KG1 (cell line): ENCODE measurements at regions not wholly inside any gene's neighbourhood (a gene's known extent, or its start where the extent isn't known, plus 50 kb on each side); places are given as distances from the start of the nearest gene placed in this dataset.
"Not testable (repeated sequence)": the region's sequence is repeated elsewhere in the genome, so short reads cannot be mapped to it uniquely, and the experiment has no call there.

Experiments used
- DNase-seq: peaks from one replicate; lab custom pipeline; 2025; lab: John Stamatoyannopoulos, UW

DNA sequence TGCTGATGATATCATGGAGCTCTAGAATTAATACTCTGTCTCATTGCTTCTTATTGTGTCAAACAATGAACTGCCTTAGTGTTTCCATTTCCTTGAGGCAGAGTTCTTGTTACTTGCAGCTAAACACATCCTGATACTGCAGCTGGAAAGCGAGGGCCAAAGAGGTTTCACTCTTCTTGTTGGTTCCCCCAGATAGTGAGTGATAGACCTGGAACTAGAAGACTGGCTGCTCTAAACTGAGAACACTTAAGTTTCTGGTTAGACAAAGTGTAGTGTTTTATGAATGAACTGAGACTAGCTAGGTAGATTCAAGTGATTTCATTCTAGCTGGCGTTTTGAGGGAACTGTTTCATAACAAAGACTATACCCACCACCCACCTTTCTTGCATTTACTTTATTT lies 321.7 kb downstream of the TXNL1 start:
- no peak for DNase-seq

DNA sequence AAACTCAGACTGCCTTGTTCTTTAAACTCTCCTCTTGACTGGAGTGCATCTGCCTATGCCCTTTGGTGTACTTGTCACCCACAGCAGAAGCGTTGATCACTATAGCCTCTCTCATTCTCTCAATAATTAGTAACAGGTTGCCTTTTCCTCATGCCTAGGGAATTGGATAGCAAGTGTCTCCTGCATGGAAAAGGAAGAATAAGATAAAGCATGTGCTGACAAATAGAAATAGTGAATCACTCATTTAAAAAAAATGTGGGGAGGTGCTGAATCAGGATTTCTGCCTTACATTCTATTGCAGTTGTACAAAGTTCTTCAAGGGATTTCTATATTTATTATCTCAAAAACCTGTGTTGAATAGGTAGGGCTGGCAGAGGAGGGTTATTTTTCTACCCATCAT lies 323.0 kb downstream of the TXNL1 start:
- no peak for DNase-seq

DNA sequence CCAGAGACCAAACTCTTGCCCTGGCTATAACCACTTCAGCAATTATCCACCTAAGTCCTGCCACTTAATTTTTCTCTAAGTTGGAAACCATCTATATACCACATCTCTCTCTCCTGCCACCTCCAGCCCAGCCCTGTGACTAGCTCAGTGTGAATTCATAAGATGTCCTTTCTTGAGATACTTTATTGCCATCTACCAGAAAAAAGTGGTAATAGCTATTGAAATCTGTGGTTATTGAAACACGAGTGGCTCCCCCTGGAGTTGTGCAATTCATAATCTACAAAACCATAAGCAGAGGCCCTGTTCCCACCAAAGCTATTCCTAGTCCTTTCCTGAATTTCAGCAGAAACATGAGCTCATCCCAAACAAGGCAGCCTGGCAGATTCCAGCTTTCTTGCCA lies 324.0 kb downstream of the TXNL1 start:
- no peak for DNase-seq

DNA sequence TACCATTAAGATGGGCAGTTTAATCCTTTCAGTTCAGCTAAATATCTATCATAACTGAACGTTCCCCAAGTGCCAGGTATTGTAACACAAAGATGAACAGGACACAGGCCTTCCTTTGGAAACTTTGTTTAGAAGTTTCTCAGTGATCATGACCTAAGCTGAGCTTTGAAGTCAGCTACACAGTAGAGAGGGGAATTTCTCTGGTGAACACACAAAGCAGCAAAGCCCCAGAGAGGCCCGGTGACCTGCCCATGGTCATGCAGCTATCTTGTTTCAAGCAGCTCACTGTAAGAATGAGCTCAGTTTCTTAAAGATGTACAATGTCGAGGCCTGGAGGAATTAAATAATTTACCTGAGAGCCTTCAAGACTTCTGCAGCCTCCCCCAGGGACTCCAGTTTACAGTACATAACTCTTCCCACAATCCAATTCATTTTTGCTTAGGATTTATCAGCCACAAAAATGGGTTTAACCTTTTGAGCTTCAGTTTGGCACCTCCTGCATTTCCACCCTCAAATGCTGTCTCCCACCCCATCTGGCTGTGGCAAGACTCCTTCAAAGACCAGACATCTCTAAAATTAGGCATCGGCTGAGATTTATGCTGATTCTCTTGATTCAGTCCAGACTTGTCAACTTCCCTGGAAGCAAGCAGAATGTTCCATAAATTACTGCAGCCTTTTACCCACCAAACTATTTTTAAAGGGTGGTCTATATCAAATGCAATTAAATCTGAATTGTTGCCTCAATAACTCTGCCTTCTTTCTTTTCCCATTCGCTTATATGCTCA lies 325.6 kb downstream of the TXNL1 start:
- no peak for DNase-seq

DNA sequence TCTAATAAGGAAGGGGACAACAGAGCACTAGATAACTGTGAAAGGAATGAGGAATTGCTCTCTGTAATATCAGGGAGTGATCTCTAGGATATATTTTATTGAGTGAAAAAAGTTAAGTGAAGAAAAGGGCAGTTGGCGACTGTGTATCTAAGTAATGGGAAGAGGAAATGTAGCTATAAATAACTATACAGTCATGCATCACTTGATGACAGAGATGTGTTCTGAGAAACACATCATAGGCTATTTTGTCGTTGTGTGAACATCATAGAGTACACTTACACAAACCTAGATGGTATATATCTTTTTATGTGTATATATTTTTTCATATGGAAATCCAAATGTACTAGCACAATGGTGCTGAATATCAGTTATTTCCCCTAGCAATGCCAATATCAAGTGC lies 329.3 kb downstream of the TXNL1 start:
- DNase-seq: no peak

DNA sequence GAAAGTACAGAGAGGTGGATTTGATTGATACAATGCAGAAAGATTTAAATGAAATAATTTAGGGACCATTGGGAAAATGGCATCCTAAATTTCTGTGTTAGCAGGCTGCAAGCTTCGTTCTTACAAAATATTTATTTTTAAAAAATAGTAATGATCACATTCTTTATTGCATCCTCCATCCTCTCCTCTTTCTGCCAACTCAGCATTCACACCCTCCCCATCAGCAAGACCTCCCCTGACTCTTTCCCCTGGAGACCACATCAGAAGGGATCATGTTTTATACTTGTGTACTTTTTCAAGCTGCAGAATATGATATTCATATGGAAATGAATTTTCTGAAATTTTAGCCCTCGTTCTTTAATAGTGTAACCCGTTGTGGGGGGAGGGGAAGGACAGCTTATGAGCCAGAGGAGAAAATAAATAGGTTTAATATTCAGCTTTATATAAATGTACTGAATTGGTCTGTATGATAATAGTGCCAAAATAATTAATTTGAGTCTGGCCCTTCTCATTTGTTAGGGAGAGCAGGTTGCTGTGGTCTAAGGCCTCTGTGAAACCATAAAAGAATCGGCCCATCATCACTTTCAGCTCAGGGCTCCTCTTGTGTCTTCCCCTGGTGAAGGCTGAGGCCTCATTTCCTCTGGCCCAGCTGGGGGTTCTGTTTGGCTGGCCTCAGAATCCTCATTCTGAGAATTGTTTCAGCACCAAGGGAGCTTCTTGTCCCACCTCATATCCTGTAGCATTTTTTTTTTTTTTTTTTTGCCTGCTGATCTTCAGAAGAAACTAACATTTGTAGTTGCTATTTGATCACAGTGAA lies 330.8 kb downstream of the TXNL1 start:
- DNase-seq: no peak

DNA sequence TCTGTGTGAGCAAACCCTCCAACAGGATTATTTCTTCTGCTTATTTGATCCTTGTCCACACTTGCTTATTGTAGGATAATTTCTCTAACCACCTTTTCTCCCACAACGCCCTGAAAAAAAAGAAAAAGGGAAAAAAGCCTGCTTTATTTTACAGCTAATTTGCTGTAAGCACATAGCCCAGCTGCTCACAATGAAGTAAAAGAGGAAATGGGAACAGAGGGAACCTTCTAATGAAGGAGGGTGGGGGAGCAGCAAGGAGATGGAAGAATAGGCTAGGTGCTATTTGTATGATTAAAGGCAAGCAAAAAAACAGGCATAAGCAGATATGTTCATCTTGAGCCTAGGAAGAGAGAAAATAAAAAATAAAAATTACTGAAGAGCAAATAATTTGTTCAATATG lies 331.6 kb downstream of the TXNL1 start:
- DNase-seq: no peak

DNA sequence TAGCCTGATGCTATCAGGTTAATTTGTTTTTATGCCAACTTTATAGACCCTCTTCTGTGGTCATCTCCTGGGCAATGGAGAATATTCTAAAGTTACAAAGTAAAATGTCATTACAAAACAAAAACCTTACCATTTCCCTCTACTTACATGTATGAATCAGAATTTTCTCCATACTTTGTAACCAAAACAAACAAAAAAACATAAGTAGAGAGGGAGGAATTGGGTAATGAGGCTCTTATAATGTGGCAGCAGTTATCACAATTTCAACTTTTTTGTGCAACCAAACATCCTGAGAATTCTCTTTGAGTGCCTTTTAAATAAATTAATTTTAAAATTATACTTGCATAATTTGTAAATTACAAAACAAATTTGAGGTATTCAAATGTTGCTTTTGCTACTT lies 332.8 kb downstream of the TXNL1 start:
- no peak for DNase-seq

DNA sequence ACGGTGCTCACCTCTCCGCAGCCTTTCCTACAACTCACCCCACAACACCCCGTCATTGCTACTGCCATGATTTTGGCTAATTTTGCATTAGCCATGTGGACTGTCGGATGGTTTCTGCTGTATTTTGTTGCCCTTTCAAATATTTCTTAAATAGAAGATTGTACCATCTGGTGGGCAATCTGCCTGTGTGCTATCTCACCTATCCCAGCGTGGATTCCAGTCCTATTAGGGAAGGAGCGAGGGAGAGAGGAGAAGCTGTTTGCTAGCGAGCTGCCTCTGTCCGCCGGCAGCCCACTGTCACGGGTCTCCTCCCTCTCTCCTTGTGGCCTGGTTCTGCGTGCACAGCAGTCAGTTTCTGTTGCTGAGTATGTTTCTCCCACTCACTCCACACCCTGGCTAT lies 336.2 kb downstream of the TXNL1 start:
- DNase-seq: no peak

DNA sequence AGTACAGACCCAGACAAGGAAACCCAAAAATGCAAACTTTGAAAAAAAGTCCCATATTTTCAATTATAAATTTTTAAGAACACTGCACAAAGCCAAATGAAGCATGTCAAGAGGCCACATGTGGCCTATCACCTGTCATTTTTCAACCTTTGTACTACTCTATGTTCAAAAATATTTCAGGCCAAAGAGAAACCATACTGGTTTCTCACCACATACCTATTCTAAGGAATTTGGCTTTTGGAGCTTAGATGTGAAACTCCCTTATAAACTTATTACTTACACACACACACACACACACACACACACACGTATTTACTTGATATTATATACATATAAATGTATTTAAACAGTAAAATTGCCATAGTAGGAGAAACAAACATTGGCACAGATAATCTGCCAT lies 338.7 kb downstream of the TXNL1 start:
- no peak for DNase-seq

DNA sequence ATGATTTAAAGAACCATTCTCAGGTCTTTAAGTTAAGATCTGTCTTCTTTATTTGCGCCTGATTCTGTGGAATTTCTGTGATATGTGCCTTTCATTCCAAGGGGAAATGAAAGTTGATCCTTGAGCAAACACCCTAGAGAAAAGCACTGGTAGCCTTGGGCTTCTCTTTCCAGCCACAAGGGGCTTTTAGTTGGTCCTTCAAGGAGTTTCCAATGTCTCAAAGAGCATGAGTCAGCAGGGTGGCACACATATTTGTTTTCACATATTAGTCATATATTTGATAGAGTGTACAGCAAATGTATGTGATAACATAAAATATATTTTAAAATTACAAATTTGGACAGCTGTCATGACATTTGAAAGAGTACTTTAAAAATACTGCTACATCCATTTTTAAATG lies 339.5 kb downstream of the TXNL1 start:
- DNase-seq: no peak

DNA sequence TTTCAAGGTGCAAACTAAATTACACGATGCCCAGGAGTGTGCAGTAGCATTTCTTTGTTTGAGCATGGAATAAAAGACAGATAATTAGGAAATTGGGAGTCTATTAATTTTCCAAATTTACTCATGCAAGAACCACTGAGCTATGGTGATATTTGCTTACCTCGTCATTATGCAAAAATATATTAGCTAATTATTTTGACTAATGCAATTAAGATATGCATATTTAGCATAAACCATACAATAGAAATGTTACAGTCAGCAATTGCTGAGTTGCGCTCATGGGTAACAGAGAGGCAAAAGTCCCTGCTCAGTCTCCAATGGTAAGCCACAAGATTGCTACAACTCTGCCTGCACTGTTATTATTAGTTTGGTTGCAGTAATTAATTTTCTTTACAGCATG lies 342.0 kb downstream of the TXNL1 start:
- DNase-seq: no peak

DNA sequence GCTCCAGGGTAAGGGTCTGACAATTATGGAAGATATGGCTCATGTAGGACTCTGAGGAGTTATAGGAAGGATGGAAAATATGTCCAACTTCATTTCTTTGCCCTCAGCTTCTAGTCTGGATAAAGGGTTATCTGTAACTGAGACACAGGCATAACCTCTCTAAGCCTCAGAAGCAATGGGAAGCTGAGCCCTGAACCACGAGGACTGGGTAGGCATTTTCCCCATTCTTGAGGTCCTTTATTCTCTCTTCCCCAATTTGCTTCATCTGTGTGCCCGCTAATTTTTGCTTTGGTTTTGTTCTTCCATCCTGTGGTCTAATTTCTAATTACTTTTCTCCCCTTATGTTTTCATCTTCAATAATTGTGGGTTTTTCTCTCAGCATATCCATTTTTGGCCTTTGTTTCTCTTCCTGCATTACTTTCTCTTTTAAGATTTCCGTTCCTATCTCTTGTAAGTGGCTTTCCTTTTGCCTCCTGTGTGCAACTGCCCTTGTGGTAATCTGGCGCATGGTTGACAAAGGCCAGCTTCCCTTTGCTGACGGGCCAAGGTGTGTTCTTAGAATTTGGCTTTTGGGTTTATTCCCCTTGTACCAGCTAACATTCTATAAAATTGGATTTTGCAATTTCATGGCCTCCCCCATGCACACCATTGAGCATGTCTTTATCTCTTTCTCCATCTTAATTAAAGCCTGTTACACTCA lies 343.8 kb downstream of the TXNL1 start:
- no peak for DNase-seq

DNA sequence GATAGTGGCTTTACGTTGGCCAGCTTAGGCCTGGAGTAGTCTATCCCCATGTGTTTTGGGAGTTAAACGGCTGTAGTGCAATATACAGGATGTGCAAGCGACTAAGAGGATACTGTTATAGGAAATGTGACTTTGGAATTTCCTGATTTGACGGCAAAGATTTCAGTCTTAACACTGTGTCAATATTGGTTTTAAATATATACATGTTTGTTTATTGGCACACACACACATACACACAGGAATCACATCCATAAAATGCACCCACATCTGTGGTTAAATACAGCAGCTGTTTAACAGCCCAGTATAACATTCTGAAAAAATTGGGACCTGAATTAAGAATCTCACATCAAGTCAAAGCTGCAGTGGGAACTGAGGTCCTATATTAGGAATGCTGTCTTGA lies 347.1 kb downstream of the TXNL1 start:
- DNase-seq: no peak

DNA sequence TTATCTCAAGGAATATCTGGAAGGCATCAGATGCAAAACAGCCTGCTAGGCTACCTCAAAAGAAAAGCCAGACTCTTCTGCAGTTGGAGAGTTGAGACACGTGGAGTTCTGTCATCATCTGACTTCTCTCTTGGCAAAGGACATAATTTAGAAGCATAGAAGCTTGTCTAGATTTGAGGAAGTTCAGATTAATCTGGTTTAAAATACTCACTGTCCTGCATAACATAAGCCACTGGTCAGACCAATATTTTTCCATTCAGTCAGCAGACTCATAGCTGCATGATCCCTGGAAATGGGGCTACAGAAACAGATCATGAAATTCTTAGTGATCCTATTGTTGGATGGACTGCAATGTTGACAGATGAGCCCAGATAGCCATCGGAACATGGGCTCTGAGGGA lies 349.0 kb downstream of the TXNL1 start:
- peak; percentile 11 for DNase-seq

DNA sequence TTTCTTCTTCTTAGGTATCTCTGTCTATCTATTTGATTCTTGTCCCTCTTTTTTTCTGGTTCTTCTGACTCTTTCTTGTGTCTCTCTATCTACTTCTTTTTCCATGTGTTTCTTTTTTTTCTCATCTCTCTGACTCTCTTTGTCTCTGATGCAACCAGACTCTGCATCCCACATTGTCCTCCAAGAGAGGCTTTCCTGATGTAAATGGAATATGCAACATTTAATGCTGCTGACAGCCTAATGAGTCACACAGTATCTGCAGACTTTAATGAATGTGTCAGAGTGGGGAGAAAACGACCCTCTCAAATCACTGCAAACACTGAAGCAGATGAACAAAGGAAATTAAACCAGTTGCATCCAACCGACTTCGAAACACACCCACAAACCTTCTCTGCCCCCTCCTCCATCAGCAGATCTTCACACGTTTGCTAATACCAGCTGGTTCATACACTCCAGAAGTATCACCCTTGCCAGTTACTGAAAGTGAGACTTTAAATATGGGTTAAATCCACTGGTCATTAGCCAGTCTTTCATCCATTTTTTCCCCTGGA lies 351.5 kb downstream of the TXNL1 start:
- no peak for DNase-seq

DNA sequence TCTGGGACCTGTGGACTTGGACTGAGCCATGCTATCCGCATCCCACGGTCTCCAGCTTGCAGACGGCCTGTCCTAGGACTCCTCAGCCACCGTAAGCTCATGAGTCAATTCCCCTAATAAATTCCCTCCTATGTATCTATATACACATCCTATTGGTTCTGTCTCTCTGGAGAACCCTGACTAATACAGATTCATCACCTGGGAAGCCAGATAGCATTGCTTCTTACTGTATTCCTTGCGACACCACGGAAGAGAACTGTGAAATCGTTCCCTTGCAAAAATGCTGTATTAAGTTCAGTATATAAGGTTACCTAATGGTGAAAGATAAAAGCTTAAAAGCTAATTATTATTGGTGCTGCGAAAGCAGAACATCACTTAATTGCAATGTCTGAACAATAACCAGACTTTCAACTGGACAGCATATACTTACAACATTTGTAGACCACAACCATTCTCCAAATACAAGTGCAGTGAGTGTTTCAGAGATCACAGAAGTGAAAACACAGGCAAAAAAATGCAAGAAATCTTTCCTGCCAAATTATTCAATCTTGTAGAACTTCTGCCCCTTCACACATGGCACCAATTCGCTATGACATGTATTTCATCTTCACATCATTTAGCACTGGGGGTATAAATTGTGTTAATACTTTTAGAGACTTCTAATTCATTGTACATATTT lies 352.9 kb downstream of the TXNL1 start:
- DNase-seq: no peak

DNA sequence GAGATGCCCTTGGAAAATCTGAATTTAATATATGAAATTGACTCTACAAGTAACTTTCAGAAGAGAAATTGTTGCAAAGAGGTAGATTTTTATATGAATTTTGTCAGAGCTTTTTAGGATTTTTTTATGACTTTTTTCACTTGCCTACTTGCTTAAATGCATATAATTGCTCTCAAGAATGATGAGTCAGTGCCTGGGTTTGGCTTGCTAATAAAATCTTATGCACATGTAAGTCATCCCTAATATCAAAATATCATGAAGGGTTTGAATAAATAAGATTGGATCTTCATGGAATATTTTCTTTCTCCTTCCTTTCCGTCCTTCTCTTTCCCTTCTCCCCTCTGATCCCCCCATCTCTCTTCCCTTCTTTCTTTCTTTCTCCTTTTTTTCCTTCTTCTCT lies 354.1 kb downstream of the TXNL1 start:
- DNase-seq: no peak

DNA sequence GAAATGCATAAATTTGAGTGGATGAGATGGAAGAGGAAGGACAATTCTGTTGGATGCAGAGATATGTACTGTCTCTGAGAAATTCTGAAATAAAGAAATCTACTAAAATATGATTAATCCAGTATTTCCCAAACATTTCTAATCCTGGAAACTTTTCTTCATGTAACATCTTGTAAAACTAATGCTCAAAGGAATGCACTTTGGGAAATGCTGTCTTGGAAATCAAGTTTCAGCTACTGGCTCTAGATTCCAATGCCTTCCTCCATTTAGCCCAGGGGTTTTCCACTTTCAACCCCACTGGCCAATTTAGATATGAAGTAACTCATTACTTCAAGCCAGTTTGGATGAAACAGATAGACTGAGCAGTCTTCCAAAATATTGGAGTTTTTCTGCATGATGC lies 355.1 kb downstream of the TXNL1 start:
- no peak for DNase-seq

DNA sequence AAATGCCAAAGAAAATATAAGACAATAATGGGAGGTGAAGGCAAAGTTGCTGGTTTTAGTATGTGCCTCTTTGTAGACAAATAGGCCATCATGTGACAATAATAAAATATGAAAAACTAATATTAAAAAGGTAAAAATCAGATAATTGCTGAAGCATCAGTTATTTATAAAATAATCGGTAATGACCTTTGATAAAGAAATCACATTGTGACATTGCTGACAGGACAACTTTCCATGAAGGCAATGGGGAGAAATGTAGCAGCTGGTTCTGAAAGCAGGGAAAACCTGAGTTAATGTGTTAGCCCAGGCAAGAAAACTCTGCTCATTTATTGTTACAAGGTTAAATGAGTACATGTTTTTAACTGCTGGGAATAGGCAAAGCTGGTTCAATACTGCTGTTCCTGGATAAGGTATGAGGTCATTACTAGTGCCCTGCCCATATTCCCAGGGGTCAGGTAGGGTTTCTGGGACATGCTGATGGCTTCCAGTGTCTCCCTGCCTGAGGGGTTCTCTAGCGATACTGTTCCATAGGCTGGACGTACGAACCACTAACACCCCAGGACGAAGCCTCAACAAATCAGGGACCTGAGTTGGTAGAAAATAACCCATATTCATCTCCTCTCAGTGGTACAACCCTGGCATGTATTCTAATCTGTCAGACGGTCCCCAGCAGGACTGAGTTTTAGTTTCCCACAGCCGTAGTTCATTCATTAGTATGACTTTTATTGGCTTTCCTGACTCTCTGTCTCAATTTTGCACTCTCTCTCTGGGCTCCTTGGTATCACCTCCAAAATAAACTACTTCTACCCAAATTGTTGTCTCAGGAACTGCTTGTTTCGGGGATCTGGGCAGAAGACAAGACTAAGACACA lies 355.9 kb downstream of the TXNL1 start:
- no peak for DNase-seq

DNA sequence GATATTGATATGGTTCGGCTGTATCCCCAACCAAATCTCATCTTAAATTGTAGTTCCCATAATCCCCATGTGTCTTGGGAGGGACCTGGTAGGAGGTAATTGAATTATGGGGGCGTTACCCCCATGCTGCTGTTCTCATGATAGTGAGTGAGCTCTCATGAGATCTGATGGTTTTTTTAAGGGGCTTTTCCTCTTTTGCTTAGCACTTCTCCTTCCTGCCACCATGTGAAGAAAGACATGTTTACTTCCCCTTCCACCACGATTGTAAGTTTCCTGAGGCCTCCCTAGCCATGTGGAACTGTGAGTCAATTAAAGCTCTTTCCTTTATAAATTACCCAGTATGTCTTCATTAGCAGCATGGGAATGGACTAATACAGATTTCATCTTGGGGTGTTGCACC lies 358.6 kb downstream of the TXNL1 start:
- not testable (repeated sequence) for DNase-seq
